Retina (tissue), 1 donor: ENCODE measurements at regions not wholly inside any gene's neighbourhood (a gene's known extent, or its start where the extent isn't known, plus 50 kb on each side); places are given as distances from the start of the nearest gene placed in this dataset.

ENCODE experiments used
- DNase-seq: peaks from one replicate; pipeline ENCODE4 v3.0.0-alpha.2; 2016

- DNase-seq, result no peak
Measured at GRCh38 chr3:139729300-139729699, 51.5 kb upstream of the NMNAT3 start.

GRCh38 chr3:139728414-139728813 lies 50.6 kb upstream of the NMNAT3 start:
- no peak for DNase-seq
